ENCODE measurements at regions not wholly inside any gene's neighbourhood (a gene's known extent, or its start where the extent isn't known, plus 50 kb on each side); places are given as distances from the start of the nearest gene placed in this dataset.

- DNase-seq (ENCODE audit: low spot score): peak; percentile 50
These were observed 166.1 kb downstream of the MARCHF11 start for GRCh38 chr5:16013334-16014065.

- DNase-seq (ENCODE audit: low spot score): no peak
These were observed 170.3 kb downstream of the MARCHF11 start for GRCh38 chr5:16009256-16009655.

- no peak for DNase-seq (ENCODE audit: low spot score)
These were observed 171.7 kb downstream of the MARCHF11 start for GRCh38 chr5:16007750-16008415.

GRCh38 chr5:16005225-16005624 lies 174.4 kb downstream of the MARCHF11 start:
- DNase-seq (ENCODE audit: low spot score): no peak

- no peak for DNase-seq (ENCODE audit: low spot score)
These were observed 179.5 kb downstream of the MARCHF11 start for GRCh38 chr5:16000056-16000455.

- DNase-seq (ENCODE audit: low spot score): peak; percentile 11
These were observed 184.1 kb downstream of the MARCHF11 start for GRCh38 chr5:15995341-15996052.

- DNase-seq (ENCODE audit: low spot score): no peak
These were observed 185.7 kb downstream of the MARCHF11 start for GRCh38 chr5:15993919-15994318.

- no peak for DNase-seq (ENCODE audit: low spot score)
These were observed 186.3 kb downstream of the MARCHF11 start for GRCh38 chr5:15993334-15993733.

GRCh38 chr5:15992918-15993317 lies 186.7 kb downstream of the MARCHF11 start:
- no peak for DNase-seq (ENCODE audit: low spot score)

GRCh38 chr5:15991586-15991985 lies 188.0 kb downstream of the MARCHF11 start:
- no peak for DNase-seq (ENCODE audit: low spot score)
